ENCODE measurements at regions not wholly inside any gene's neighbourhood (a gene's known extent, or its start where the extent isn't known, plus 50 kb on each side); places are given as distances from the start of the nearest gene placed in this dataset.

GRCh38 chr13:65302691-65303090 is 1927.4 kb downstream of the PCDH9 start:
- TF ChIP-seq CTCF (IDR thresholded peaks at IDR 0.05) (no peak), POLR2A (IDR thresholded peaks at IDR 0.05; ENCODE audit: low read depth) (no peak), EP300 (IDR thresholded peaks at IDR 0.05) (no peak)

All from esophagus muscularis mucosa (tissue), 4 donors.